Ectodermal cell (in vitro differentiated cells): ENCODE measurements at regions not wholly inside any gene's neighbourhood (a gene's known extent, or its start where the extent isn't known, plus 50 kb on each side); places are given as distances from the start of the nearest gene placed in this dataset.

Experiments
- H3K27ac ChIP-seq: 2 replicates; pipeline ENCODE4 v1.7.0; 2013; ENCODE audit warnings: mild to moderate bottlenecking, low read depth, low read length; ENCODE audit not compliant: insufficient read depth, poor library complexity, severe bottlenecking
- H3K27me3 ChIP-seq: 2 replicates; pipeline ENCODE4 v1.7.0; 2013; ENCODE audit warnings: mild to moderate bottlenecking, low read length; ENCODE audit not compliant: insufficient read depth, control insufficient read depth, poor library complexity, severe bottlenecking
- H3K36me3 ChIP-seq: one replicate; pipeline ENCODE4 v1.7.0; 2013; ENCODE audit warnings: low read length; ENCODE audit not compliant: control insufficient read depth, insufficient read depth
- H3K4me1 ChIP-seq: one replicate; pipeline ENCODE4 v1.7.0; 2013; ENCODE audit warnings: low read length; ENCODE audit not compliant: control insufficient read depth, insufficient read depth
- H3K4me3 ChIP-seq: 2 replicates; pipeline ENCODE4 v1.7.0; 2013; ENCODE audit warnings: low read depth, low read length, control low read depth; ENCODE audit not compliant: insufficient read depth
- H3K9me3 ChIP-seq: 2 replicates; pipeline ENCODE4 v1.7.0; 2013; ENCODE audit warnings: mild to moderate bottlenecking, low read length, moderate library complexity; ENCODE audit not compliant: control insufficient read depth
- WGBS, 2 experiments: methylation state at CpG; one replicate each; pipeline ENCODE4 v1.1.7; 2013; ENCODE audit warnings: missing lambda C conversion rate in 2 of 2; 5-methylcytosine and 5-hydroxymethylcytosine counted together

DNA sequence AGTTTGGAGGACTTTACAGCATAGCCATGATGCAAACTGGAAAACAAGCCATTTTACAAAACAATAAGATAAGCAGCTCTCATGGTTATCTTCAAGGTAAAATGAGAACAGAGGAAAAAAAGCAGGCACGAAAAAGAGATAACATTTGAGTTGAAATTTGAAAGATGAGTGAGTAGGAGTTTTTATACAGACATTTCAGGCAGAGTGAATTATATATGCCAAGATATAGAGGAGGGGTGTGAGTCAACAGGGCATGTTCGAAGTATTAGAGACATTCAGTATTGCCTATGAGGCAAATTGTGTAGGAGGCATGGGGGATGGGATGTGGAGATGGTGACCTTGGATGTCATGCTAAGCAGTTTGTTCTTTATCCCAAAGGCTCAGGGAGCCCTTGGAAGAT, 240.5 kb upstream of the MAN1A1 start:
- Histone ChIP-seq H3K36me3 (no peaks in the 10 kb centered on the region), H3K4me1 (no peaks in the 10 kb centered on the region), H3K27me3 (no peaks in the 10 kb centered on the region), H3K4me3 (no peak overlapping the region), H3K27ac (no peak overlapping the region), H3K9me3 (no peaks in the 10 kb centered on the region)
- WGBS, 2 experiments: 93 to 96% methylated on average over 2 of the region's 2 CpGs

DNA sequence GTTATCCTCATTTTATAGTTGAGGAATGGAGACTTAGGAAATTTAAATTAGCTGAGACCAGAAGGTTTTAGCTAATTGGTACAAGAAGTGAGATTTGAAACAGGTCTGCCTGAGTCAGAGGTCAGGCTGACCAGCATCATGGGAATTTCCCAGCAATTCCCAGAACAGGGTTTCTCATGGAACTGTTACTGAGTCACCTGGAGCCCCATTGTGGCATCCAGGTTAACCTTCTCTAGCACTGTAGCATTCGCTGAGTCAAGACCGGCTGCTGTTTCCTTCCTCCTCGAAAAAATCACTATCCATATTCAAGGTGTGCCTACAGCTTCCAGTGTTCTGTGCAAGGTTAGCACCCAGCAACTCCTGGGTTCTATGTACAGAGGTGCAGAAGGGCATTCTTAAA, 238.0 kb upstream of the MAN1A1 start:
- no peaks in the 10 kb centered on the region for H3K27me3 ChIP-seq
- H3K36me3 ChIP-seq: no peaks in the 10 kb centered on the region
- H3K9me3 ChIP-seq: no peaks in the 10 kb centered on the region
- H3K27ac ChIP-seq: no peak overlapping the region
- 89 to 92% methylated on average over 3 of the region's 3 CpGs for WGBS, 2 experiments
- no peak overlapping the region for H3K4me3 ChIP-seq
- no peaks in the 10 kb centered on the region for H3K4me1 ChIP-seq

DNA sequence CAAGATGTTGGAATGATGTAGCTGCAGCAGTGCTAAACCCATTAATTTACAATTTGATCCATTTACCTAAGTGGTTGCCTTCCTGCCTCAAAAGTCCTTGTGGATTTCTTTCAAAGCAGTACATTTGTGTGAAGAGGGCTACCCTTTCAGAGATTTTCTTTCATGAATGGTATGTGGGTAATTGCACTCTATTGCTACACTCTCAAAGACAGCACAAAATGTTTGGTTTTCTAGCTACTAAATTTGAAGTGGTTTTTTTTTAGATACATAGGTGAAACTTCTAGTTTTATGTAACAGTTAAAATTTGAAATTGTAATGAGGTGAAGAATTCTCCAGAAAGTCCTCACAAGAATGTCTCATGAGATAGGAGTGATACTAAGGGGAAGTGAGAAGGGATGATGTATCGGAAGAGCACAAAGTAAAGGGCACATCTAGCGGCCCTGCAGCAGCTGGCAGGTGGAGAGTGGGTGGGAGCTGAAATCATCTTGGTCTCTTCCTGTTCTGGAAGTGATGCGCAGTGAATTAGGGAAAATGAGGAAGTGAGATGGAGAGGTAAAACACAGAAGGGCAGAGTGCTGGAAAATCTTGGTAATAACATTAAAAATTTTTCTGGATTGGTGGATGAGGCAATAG, 236.8 kb upstream of the MAN1A1 start:
- no peaks in the 10 kb centered on the region for H3K4me1 ChIP-seq
- WGBS, 2 experiments: 89 to 95% methylated on average over 3 of the region's 3 CpGs
- H3K36me3 ChIP-seq: no peaks in the 10 kb centered on the region
- no peaks in the 10 kb centered on the region for H3K9me3 ChIP-seq
- H3K4me3 ChIP-seq: no peak overlapping the region
- H3K27me3 ChIP-seq: no peaks in the 10 kb centered on the region
- no peak overlapping the region for H3K27ac ChIP-seq

DNA sequence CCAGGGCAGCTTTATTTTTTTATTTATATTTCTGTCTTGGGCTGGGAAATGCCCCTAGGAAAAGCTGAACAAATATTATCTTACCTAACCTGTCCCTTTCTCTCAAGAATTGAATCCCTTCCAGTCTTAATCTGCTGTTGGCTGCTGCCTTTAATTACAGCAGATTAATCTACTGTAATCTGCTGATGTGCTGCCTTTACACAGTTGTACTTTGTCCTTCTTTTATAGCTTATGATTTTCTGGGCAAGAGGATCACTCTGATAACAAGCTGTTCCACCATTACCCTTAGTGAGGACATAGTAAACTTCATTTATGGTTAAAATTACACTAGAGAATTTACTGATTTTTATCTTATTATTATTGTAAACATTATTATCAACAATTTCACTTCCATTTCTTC, 234.5 kb upstream of the MAN1A1 start:
- H3K4me3 ChIP-seq: no peak overlapping the region
- no peaks in the 10 kb centered on the region for H3K9me3 ChIP-seq
- no peaks in the 10 kb centered on the region for H3K4me1 ChIP-seq
- H3K36me3 ChIP-seq: no peaks in the 10 kb centered on the region
- H3K27ac ChIP-seq: no peak overlapping the region
- no peaks in the 10 kb centered on the region for H3K27me3 ChIP-seq

DNA sequence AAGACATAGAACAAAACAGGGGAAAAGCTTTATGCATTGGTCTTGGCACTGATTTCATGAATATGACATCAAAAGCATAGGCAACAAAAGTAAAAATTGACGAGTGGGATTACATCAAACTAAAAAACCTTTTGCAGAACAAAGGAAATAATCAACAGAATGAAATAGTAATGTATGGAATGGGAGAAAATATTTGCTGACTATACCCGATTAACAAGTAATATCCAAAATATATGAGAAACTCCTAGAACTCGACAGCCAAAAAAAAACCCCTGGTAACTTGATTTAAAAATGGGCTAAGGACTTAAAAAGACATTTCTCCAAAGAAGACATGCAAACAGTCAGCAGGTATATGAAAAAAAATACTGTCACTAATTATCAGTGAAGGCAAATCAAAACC, 231.7 kb upstream of the MAN1A1 start:
- Histone ChIP-seq H3K36me3 (no peaks in the 10 kb centered on the region), H3K4me3 (no peak overlapping the region), H3K27me3 (no peaks in the 10 kb centered on the region), H3K9me3 (no peaks in the 10 kb centered on the region), H3K4me1 (no peaks in the 10 kb centered on the region), H3K27ac (no peak overlapping the region)
- WGBS, 2 experiments: 71 to 100% methylated on average over 1 to 2 of the region's 3 CpGs

DNA sequence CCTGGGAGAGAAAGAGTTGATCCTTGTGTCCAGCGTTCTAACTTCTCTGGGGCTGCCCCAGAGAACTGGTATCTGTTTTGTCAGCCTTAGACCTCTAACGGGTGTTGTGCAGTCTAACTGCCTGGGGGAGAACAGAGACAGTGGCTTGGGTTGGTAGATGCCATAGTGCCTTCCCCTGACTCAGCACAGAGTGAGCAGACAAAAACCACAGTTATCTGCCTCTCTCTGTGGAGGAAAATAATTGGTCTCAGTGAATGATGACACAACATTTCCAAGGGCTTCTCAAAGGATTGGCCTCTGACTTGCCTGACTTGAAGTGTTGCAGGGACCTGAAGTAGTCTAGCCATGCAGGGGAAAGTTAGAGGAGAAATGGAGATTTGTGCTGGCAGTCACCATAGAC, 226.2 kb upstream of the MAN1A1 start:
- no peak overlapping the region for H3K27ac ChIP-seq
- H3K36me3 ChIP-seq: no peaks in the 10 kb centered on the region
- WGBS, 2 experiments: 90 to 96% methylated on average over 2 of the region's 2 CpGs
- no peaks in the 10 kb centered on the region for H3K9me3 ChIP-seq
- no peaks in the 10 kb centered on the region for H3K27me3 ChIP-seq
- no peaks in the 10 kb centered on the region for H3K4me1 ChIP-seq
- no peak overlapping the region for H3K4me3 ChIP-seq

DNA sequence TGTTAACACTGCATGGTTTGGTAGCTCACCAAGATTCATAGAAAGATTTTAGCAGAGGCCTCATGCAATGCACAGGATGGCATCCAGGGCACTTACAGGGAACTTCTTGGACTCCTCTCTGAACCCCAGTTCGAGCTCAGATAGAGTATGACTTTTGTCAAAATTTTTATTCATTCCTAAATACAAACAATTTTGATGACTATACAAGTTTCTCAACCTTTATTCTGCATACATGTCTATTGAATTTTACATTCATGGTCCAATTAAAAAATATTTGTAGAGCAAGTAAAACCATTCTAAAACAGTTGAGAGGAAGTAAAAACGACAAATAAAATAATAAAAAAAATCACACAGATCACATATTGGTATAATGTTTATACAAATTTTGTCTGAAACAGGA, 219.0 kb upstream of the MAN1A1 start:
- 80 to 100% methylated on average over 1 of the region's 2 CpGs for WGBS, 2 experiments
- Histone ChIP-seq H3K4me3 (no peak overlapping the region), H3K36me3 (no peaks in the 10 kb centered on the region), H3K27me3 (no peaks in the 10 kb centered on the region), H3K4me1 (no peaks in the 10 kb centered on the region), H3K9me3 (no peaks in the 10 kb centered on the region), H3K27ac (no peak overlapping the region)

DNA sequence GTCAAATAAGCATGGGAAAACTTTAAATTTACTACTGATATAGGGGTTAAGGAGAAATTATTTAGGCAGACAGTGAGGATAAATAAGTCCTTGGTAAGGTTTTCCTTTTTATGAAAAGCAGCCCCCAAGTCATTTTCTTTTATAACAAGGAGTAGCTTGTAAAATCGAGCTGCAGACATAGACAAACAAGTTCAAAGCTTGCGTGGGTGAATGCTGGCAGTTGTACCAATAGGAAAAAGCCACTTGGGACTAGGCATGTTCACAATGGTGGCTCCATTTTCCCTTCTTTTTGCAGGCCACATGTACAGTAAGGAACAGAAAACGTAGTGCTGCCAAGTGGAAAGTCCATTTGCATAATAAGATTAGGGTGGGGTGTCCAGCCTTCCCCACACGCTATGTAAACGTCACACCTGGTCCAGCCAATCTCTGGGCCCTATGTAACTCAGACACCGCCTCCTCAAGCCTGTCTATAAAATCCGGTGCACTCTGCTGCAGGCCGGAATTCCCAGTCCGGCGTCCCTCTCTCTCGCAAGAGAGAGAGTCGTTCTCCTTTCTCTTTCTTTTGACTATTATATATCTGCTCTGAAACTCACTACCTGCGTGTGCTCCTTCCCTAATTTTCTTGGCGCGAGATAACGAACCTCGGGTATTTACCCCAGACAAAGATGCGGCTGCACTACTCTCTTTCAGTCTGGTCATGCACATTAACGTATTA, 217.1 kb upstream of the MAN1A1 start:
- Histone ChIP-seq H3K9me3 (no peaks in the 10 kb centered on the region), H3K36me3 (no peaks in the 10 kb centered on the region), H3K4me3 (no peak overlapping the region), H3K27me3 (no peaks in the 10 kb centered on the region), H3K4me1 (no peaks in the 10 kb centered on the region), H3K27ac (no peak overlapping the region)
- WGBS, 2 experiments: 94% methylated on average over 19 of the region's 19 CpGs

DNA sequence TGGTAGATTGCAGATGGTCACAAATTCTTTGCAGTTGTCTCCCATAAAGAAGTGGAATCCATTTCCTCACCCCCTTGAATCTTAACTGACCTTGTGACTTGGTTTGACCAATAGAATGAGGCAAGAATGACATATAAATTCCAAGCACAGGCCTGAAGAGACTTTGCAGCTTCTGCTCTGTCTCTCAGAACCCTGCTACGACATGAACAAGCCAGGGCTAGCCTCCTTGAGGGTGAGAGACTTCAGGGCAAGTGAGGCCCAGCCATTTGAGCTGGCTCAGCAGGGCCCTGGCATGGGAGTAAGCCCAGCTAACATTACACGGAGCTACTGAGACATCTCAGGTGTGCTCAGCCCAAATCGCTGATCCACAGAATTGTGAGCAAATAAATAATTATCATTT, 216.3 kb upstream of the MAN1A1 start:
- 76 to 91% methylated on average over 3 of the region's 3 CpGs for WGBS, 2 experiments
- Histone ChIP-seq H3K36me3 (no peaks in the 10 kb centered on the region), H3K27me3 (no peaks in the 10 kb centered on the region), H3K4me1 (no peaks in the 10 kb centered on the region), H3K4me3 (no peak overlapping the region), H3K9me3 (no peaks in the 10 kb centered on the region), H3K27ac (no peak overlapping the region)

DNA sequence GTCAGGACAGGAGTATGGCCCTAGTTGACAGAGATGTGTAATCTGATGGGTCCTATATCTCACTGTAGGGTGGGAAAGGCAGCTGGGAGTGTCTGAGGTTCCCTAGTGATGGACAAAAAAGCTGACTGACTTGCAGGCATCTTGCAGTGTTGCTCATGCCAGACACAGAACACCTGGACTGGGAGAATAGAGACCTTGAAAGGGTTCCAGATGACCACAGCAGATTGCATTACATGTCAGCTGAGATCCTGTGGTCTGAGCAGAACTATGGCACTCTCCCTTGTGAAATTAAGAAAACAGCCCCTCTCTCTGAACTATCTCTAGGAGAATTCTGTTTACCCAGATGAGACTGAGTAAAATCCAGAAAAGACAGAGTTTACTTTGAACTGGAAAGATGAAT, 212.6 kb upstream of the MAN1A1 start:
- no peaks in the 10 kb centered on the region for H3K27me3 ChIP-seq
- H3K4me1 ChIP-seq: no peaks in the 10 kb centered on the region
- no peak overlapping the region for H3K4me3 ChIP-seq
- H3K27ac ChIP-seq: no peak overlapping the region
- no peaks in the 10 kb centered on the region for H3K36me3 ChIP-seq
- H3K9me3 ChIP-seq: no peaks in the 10 kb centered on the region

DNA sequence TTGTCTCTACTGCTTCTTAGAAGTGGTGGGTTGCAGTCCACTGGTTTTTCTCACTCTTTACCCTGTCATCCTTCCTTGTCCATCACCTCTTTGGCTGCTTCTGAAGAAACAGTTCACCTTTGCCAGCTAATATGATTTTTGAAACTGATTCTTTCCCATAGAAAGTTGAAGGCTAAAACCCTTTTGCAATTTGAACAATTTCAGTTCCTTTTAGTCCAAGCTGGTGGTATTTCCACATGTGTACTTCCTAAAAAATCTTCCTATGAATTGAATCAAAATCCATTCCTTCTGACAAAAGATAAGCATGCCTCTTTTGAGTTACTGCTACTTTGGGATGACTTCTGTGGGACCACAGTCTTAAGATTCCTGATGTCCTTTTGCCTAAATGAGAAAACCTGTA, 210.0 kb upstream of the MAN1A1 start:
- no peak overlapping the region for H3K4me3 ChIP-seq

More for the DNA sequence above, 210.0 kb upstream of the MAN1A1 start:
- H3K27me3 ChIP-seq: no peaks in the 10 kb centered on the region
- no peak overlapping the region for H3K27ac ChIP-seq
- H3K4me1 ChIP-seq: no peaks in the 10 kb centered on the region
- no peaks in the 10 kb centered on the region for H3K9me3 ChIP-seq
- H3K36me3 ChIP-seq: no peaks in the 10 kb centered on the region
